ENCODE measurements at regions not wholly inside any gene's neighbourhood (a gene's known extent, or its start where the extent isn't known, plus 50 kb on each side); places are given as distances from the start of the nearest gene placed in this dataset.

GRCh38 chr3:177742273-177742672 lies 545.0 kb upstream of the TBL1XR1 start:
- H3K4me1 ChIP-seq (replicated peaks; ENCODE audit: insufficient read depth) = peaks cover 13% of the 10 kb centered on the region
- H2AFZ ChIP-seq = no peak overlapping the region
- H3K4me2 ChIP-seq = no peak overlapping the region
- H3K9me2 ChIP-seq (ENCODE audit: insufficient read depth) = no peaks in the 10 kb centered on the region
- no TSS peak for BruUV-seq (replicated peaks)
- no peak overlapping the region for H3K27ac ChIP-seq
- H3K36me3 ChIP-seq (ENCODE audit: low read depth) = no peaks in the 10 kb centered on the region
- H3K9me3 ChIP-seq (ENCODE audit: insufficient read depth, low read depth) = peaks cover 10% of the 10 kb centered on the region
- H3K79me2 ChIP-seq (ENCODE audit: low read depth) = no peaks in the 10 kb centered on the region
- H3K4me3 ChIP-seq = no peak overlapping the region
- peaks cover 11% of the 10 kb centered on the region; the same call in 1 of the 2 replicates for H3F3A ChIP-seq (ENCODE audit: insufficient read depth, low read depth)
- CTCF ChIA-PET = no interaction called here
- DNase-seq = no peak
- intact Hi-C loops (cut with micrococcal nuclease; ENCODE audit: unreplicated experiment) = loop anchor here (5.0 to 10.0 kb wide), 3 partner anchors 70 to 457 kb away; no protein-coding TSS in a partner anchor
- no peaks in the 10 kb centered on the region for H3K27me3 ChIP-seq (ENCODE audit: insufficient read depth, low read depth)
- H4K20me1 ChIP-seq (ENCODE audit: insufficient read depth) = no peaks in the 10 kb centered on the region
- POLR2A ChIA-PET (ENCODE audit: unreplicated experiment) = no interaction called here
- TF ChIP-seq EZH2 (IDR thresholded peaks at IDR 0.05; ENCODE audit: low read depth) (no peak), CTCF (conservative IDR thresholded peaks at IDR 0.05) (no peak)

- no peak overlapping the region for H2AFZ ChIP-seq
- no peaks in the 10 kb centered on the region for H3K79me2 ChIP-seq (ENCODE audit: low read depth)
- no TSS peak for BruUV-seq (replicated peaks)
- intact Hi-C loops (cut with micrococcal nuclease; ENCODE audit: unreplicated experiment) = loop anchor here (5.0 to 10.0 kb wide), 3 partner anchors 69 to 459 kb away; no protein-coding TSS in a partner anchor
- no peaks in the 10 kb centered on the region for H3K27me3 ChIP-seq (ENCODE audit: insufficient read depth, low read depth)
- no peak overlapping the region for H3K4me3 ChIP-seq
- H3K36me3 ChIP-seq (ENCODE audit: low read depth) = no peaks in the 10 kb centered on the region
- POLR2A ChIA-PET (ENCODE audit: unreplicated experiment) = no interaction called here
- no peaks in the 10 kb centered on the region for H3K9me2 ChIP-seq (ENCODE audit: insufficient read depth)
- H3K27ac ChIP-seq = no peak overlapping the region
- peaks cover 13% of the 10 kb centered on the region for H3K4me1 ChIP-seq (replicated peaks; ENCODE audit: insufficient read depth)
- H3K4me2 ChIP-seq = no peak overlapping the region
- H3K9me3 ChIP-seq (ENCODE audit: insufficient read depth, low read depth) = peaks cover 10% of the 10 kb centered on the region
- no peak for DNase-seq
- H3F3A ChIP-seq (ENCODE audit: insufficient read depth, low read depth) = peaks cover 11% of the 10 kb centered on the region; the same call in 1 of the 2 replicates
- TF ChIP-seq CTCF (conservative IDR thresholded peaks at IDR 0.05) (no peak), EZH2 (IDR thresholded peaks at IDR 0.05; ENCODE audit: low read depth) (no peak)
- CTCF ChIA-PET = no interaction called here
- H4K20me1 ChIP-seq (ENCODE audit: insufficient read depth) = no peaks in the 10 kb centered on the region
These were observed 546.0 kb upstream of the TBL1XR1 start for GRCh38 chr3:177743173-177743890.

- no peaks in the 10 kb centered on the region for H4K20me1 ChIP-seq (ENCODE audit: insufficient read depth)
- no peak overlapping the region for H3K4me2 ChIP-seq
- H3F3A ChIP-seq (ENCODE audit: insufficient read depth, low read depth) = peaks cover 11% of the 10 kb centered on the region; the same call in 1 of the 2 replicates
- H3K27me3 ChIP-seq (ENCODE audit: insufficient read depth, low read depth) = no peaks in the 10 kb centered on the region
- no peak overlapping the region for H3K4me3 ChIP-seq
- H3K9me2 ChIP-seq (ENCODE audit: insufficient read depth) = no peaks in the 10 kb centered on the region
- ChIA-PET CTCF (no interaction called here), POLR2A (ENCODE audit: unreplicated experiment) (interaction anchor here (0.6 kb wide), 3 partner anchors 9 to 594 kb away, joined by 3 to 6 read pairs (median 5); no protein-coding TSS in a partner anchor)
- TF ChIP-seq EZH2 (IDR thresholded peaks at IDR 0.05; ENCODE audit: low read depth) (no peak), CTCF (conservative IDR thresholded peaks at IDR 0.05) (no peak)
- H3K79me2 ChIP-seq (ENCODE audit: low read depth) = no peaks in the 10 kb centered on the region
- peak; percentile 72 to 75 for DNase-seq
- no peak overlapping the region for H2AFZ ChIP-seq
- peaks cover 7% of the 10 kb centered on the region for H3K9me3 ChIP-seq (ENCODE audit: insufficient read depth, low read depth)
- no peak overlapping the region for H3K27ac ChIP-seq
- intact Hi-C loops (cut with micrococcal nuclease; ENCODE audit: unreplicated experiment) = loop anchor here (5.0 to 10.0 kb wide), 3 partner anchors 67 to 460 kb away; no protein-coding TSS in a partner anchor
- BruUV-seq (replicated peaks) = no TSS peak
- H3K4me1 ChIP-seq (replicated peaks; ENCODE audit: insufficient read depth) = peaks cover 13% of the 10 kb centered on the region
- no peaks in the 10 kb centered on the region for H3K36me3 ChIP-seq (ENCODE audit: low read depth)
These were observed 547.8 kb upstream of the TBL1XR1 start for GRCh38 chr3:177744873-177745606.

Data from PC-9 (cell line).